NCI-H187 treated with DMSO at 0.1 percent for 48 hours (cell line): ENCODE measurements at regions not wholly inside any gene's neighbourhood (a gene's known extent, or its start where the extent isn't known, plus 50 kb on each side); places are given as distances from the start of the nearest gene placed in this dataset.
"Not testable (repeated sequence)": the region's sequence is repeated elsewhere in the genome, so short reads cannot be mapped to it uniquely, and the experiment has no call there.

Experiments used
- DNase-seq: peaks from one replicate; lab custom pipeline; 2025; lab: John Stamatoyannopoulos, UW

GRCh38 chr12:128025589-128026245, 241.3 kb upstream of the TMEM132C start:
- DNase-seq = no peak

- no peak for DNase-seq
Observed at GRCh38 chr12:128026696-128027574, 240.0 kb upstream of the TMEM132C start.

GRCh38 chr12:128033473-128033872, 233.5 kb upstream of the TMEM132C start:
- no peak for DNase-seq

GRCh38 chr12:128040971-128041370, 226.0 kb upstream of the TMEM132C start:
- no peak for DNase-seq

GRCh38 chr12:128042283-128042682, 224.7 kb upstream of the TMEM132C start:
- not testable (repeated sequence) for DNase-seq

GRCh38 chr12:128042825-128043224, 224.1 kb upstream of the TMEM132C start:
- DNase-seq = no peak

- DNase-seq = no peak
Observed at GRCh38 chr12:128043317-128043716, 223.7 kb upstream of the TMEM132C start.

GRCh38 chr12:128047266-128048060, 219.5 kb upstream of the TMEM132C start:
- peak; percentile 66 for DNase-seq

- no peak for DNase-seq
Observed at GRCh38 chr12:128052331-128052730, 214.6 kb upstream of the TMEM132C start.

GRCh38 chr12:128052777-128053176, 214.2 kb upstream of the TMEM132C start:
- no peak for DNase-seq

GRCh38 chr12:128055567-128055966, 211.4 kb upstream of the TMEM132C start:
- no peak for DNase-seq

- no peak for DNase-seq
Observed at GRCh38 chr12:128056136-128056801, 210.7 kb upstream of the TMEM132C start.

GRCh38 chr12:128057586-128057985, 209.4 kb upstream of the TMEM132C start:
- DNase-seq = no peak

GRCh38 chr12:128059621-128060370, 207.2 kb upstream of the TMEM132C start:
- no peak for DNase-seq

- no peak for DNase-seq
Observed at GRCh38 chr12:128068211-128068610, 198.8 kb upstream of the TMEM132C start.

- peak; percentile 19 for DNase-seq
Observed at GRCh38 chr12:128069359-128069997, 197.5 kb upstream of the TMEM132C start.

- DNase-seq = no peak
Observed at GRCh38 chr12:128073937-128074336, 193.0 kb upstream of the TMEM132C start.

- no peak for DNase-seq
Observed at GRCh38 chr12:128075332-128075731, 191.6 kb upstream of the TMEM132C start.

GRCh38 chr12:128076188-128076587, 190.8 kb upstream of the TMEM132C start:
- no peak for DNase-seq

- no peak for DNase-seq
Observed at GRCh38 chr12:128077211-128077916, 189.6 kb upstream of the TMEM132C start.
